Liver (tissue), 3 donors: ENCODE measurements at regions not wholly inside any gene's neighbourhood (a gene's known extent, or its start where the extent isn't known, plus 50 kb on each side); places are given as distances from the start of the nearest gene placed in this dataset.

Source experiments
- ATF3 ChIP-seq: IDR thresholded peaks from 2 replicates; pipeline ENCODE4 v1.6.1; 2016; ENCODE audit warnings: antibody characterized with exemption
- CTCF ChIP-seq: fragments of 150-350 bp; IDR thresholded peaks from 2 replicates; pipeline ENCODE4 v1.5.1; 2017; ENCODE audit warnings: improper control_type of control experiment, low read depth, low read length; ENCODE audit not compliant: missing input control
- JUND ChIP-seq, 2 donors: IDR thresholded peaks; 2 replicates each; pipeline ENCODE4 v1.6.1; 2016; ENCODE audit warnings: antibody characterized with exemption in 2 of 2
- MAX ChIP-seq: IDR thresholded peaks from 2 replicates; pipeline ENCODE4 v1.6.1; 2016; ENCODE audit warnings: antibody characterized with exemption
- RAD21 ChIP-seq, 2 donors: IDR thresholded peaks; 2 replicates each; pipeline ENCODE4 v1.6.1; 2016; ENCODE audit warnings: antibody characterized with exemption in 2 of 2, mild to moderate bottlenecking in 2 of 2
- YY1 ChIP-seq: IDR thresholded peaks from 2 replicates; pipeline ENCODE4 v1.6.1; 2016; ENCODE audit warnings: antibody characterized with exemption, mild to moderate bottlenecking
- ZBTB33 ChIP-seq: IDR thresholded peaks from 2 replicates; pipeline ENCODE4 v1.6.1; 2016; ENCODE audit warnings: antibody characterized with exemption
- donor health status: healthy.
- donor health status: healthy.

GRCh38 chr7:106775975-106776607 lies 89.0 kb upstream of the PIK3CG start:
- no peak for TF ChIP-seq RAD21 (IDR thresholded peaks at IDR 0.05)
- TF ChIP-seq YY1: no peak
- no peak for TF ChIP-seq JUND (IDR thresholded peaks at IDR 0.05)
- TF ChIP-seq CTCF: no peak
- TF ChIP-seq MAX: no peak
- TF ChIP-seq ZBTB33: no peak
- no peak for TF ChIP-seq ATF3
